HEK293T (cell line): ENCODE measurements at regions not wholly inside any gene's neighbourhood (a gene's known extent, or its start where the extent isn't known, plus 50 kb on each side); places are given as distances from the start of the nearest gene placed in this dataset.

Experiments
- BHLHE40 ChIP-seq: fragments of 450-650 bp; IDR thresholded peaks from 2 replicates; pipeline ENCODE4 v1.6.1; 2016; ENCODE audit warnings: mild to moderate bottlenecking, moderate library complexity, borderline replicate concordance
- ELF4 ChIP-seq: fragments of 450-650 bp; IDR thresholded peaks from 2 replicates; pipeline ENCODE4 v1.6.1; 2017; ENCODE audit warnings: antibody characterized with exemption
- FOXA1 ChIP-seq: fragments of 450-650 bp; IDR thresholded peaks from 2 replicates; pipeline ENCODE4 v1.6.1; 2016; ENCODE audit warnings: mild to moderate bottlenecking
- HDGF ChIP-seq: fragments of 450-650 bp; IDR thresholded peaks from 2 replicates; pipeline ENCODE4 v1.6.1; 2017; ENCODE audit warnings: antibody characterized with exemption, borderline replicate concordance
- NFRKB ChIP-seq: fragments of 450-650 bp; IDR thresholded peaks from 2 replicates; pipeline ENCODE4 v1.6.1; 2016; ENCODE audit warnings: mild to moderate bottlenecking, moderate library complexity
- TARDBP ChIP-seq: fragments of 450-650 bp; IDR thresholded peaks from 2 replicates; pipeline ENCODE4 v1.6.1; 2016

DNA sequence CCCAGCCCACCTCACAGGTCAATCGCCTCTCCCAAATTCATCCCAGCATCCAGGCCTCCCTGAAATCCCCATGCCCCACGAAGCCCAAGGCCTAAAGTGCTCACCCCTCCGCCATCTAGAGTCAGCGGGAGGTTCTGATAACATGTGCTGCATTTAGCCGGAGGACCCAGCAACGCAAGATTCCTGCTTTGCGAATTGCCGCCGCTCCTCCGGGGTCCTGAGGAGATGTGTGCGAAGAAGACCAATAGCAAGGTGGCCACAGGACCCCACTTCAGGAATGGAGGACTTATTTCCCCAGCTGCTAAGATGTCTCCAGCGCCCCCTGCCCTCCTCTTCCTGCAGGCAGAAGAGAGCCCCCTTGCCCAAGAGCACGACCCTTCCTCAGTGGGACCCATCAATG, 120.8 kb upstream of the GLI2 start:
- TF ChIP-seq NFRKB = no peak
- TF ChIP-seq HDGF = no peak
- TF ChIP-seq ELF4 = no peak
- TF ChIP-seq TARDBP = no peak
- no peak for TF ChIP-seq FOXA1
- TF ChIP-seq BHLHE40 = no peak
